Germinal center (tissue), 1 donor: ENCODE measurements at regions not wholly inside any gene's neighbourhood (a gene's known extent, or its start where the extent isn't known, plus 50 kb on each side); places are given as distances from the start of the nearest gene placed in this dataset.
"Not testable (repeated sequence)": the region's sequence is repeated elsewhere in the genome, so short reads cannot be mapped to it uniquely, and the experiment has no call there.

Experiments
- DNase-seq: peaks from one replicate; pipeline ENCODE4 v3.0.0; 2012; ENCODE audit warnings: mixed read lengths, low spot score

GRCh38 chr12:84247931-84248330, 664.7 kb downstream of the SLC6A15 start:
- DNase-seq, result no peak

- no peak for DNase-seq
Observed at GRCh38 chr12:84243686-84244085, 668.9 kb downstream of the SLC6A15 start.

GRCh38 chr12:84222841-84223240, 689.8 kb downstream of the SLC6A15 start:
- no peak for DNase-seq

GRCh38 chr12:84218406-84218805, 694.2 kb downstream of the SLC6A15 start:
- DNase-seq, result no peak

GRCh38 chr12:84201976-84202375, 710.6 kb downstream of the SLC6A15 start:
- DNase-seq, result no peak

- no peak for DNase-seq
Observed at GRCh38 chr12:84198294-84198946, 714.2 kb downstream of the SLC6A15 start.

GRCh38 chr12:84191779-84192178, 720.8 kb downstream of the SLC6A15 start:
- no peak for DNase-seq

GRCh38 chr12:84186433-84186832, 726.2 kb downstream of the SLC6A15 start:
- DNase-seq, result no peak

- no peak for DNase-seq
Observed at GRCh38 chr12:84183576-84183975, 729.0 kb downstream of the SLC6A15 start.

- no peak for DNase-seq
Observed at GRCh38 chr12:84174115-84174514, 738.5 kb downstream of the SLC6A15 start.

- DNase-seq, result no peak
Observed at GRCh38 chr12:84172823-84173424, 739.7 kb downstream of the SLC6A15 start.

- DNase-seq, result no peak
Observed at GRCh38 chr12:84166812-84167211, 745.8 kb downstream of the SLC6A15 start.

- no peak for DNase-seq
Observed at GRCh38 chr12:84165998-84166571, 746.5 kb downstream of the SLC6A15 start.

GRCh38 chr12:84161296-84161695, 751.3 kb downstream of the SLC6A15 start:
- no peak for DNase-seq

- no peak for DNase-seq
Observed at GRCh38 chr12:84159260-84159659, 753.3 kb downstream of the SLC6A15 start.

- DNase-seq, result no peak
Observed at GRCh38 chr12:84157170-84157569, 755.4 kb downstream of the SLC6A15 start.

GRCh38 chr12:84154991-84155930, 757.3 kb downstream of the SLC6A15 start:
- not testable (repeated sequence) for DNase-seq

GRCh38 chr12:84154439-84154990, 758.1 kb downstream of the SLC6A15 start:
- DNase-seq, result not testable (repeated sequence)

- no peak for DNase-seq
Observed at GRCh38 chr12:84150201-84150600, 762.4 kb downstream of the SLC6A15 start.

GRCh38 chr12:84148335-84148734, 764.3 kb downstream of the SLC6A15 start:
- DNase-seq, result no peak

- DNase-seq, result no peak
Observed at GRCh38 chr12:84136862-84137367, 775.7 kb downstream of the SLC6A15 start.
